Naive thymus-derived CD4-positive, alpha-beta T cell (primary cell): ENCODE measurements at regions not wholly inside any gene's neighbourhood (a gene's known extent, or its start where the extent isn't known, plus 50 kb on each side); places are given as distances from the start of the nearest gene placed in this dataset.

Experiments
- ATAC-seq: fragments of 150-1000 bp; cut with Tn5 transposase; 2 replicates; pipeline ENCODE4 v1.10.0; 2021; ENCODE audit warnings: mild to moderate bottlenecking, moderate library complexity
- CTCF ChIA-PET: fragments of 350-600 bp; sonication (Branson Sonifier 250); formaldehyde crosslinking; loops from one replicate; lab custom pipeline; 2021; ENCODE audit warnings: antibody characterized with exemption; lab: Charles Lee
- POLR2A ChIA-PET: fragments of 350-600 bp; sonication (Branson Sonifier 250); formaldehyde crosslinking; loops from one replicate; lab custom pipeline; 2021; ENCODE audit warnings: antibody characterized with exemption, inconsistent platforms; lab: Charles Lee
- DNase-seq, 9 donors: peaks; one replicate each; pipeline versions ENCODE4 v3.0.0 to v3.0.0-alpha.2; 2020 to 2022; ENCODE audit warnings: mixed read lengths in 1 of 9
- H3K27ac ChIP-seq: one replicate; pipeline ENCODE4 v1.7.0; 2013; ENCODE audit warnings: mild to moderate bottlenecking, low read depth, low read length, moderate library complexity
- H3K27me3 ChIP-seq, 2 donors: one replicate each; pipeline ENCODE4 v1.7.0; 2013; ENCODE audit warnings: low read length in 2 of 2, mild to moderate bottlenecking in 2 of 2, moderate library complexity in 2 of 2; ENCODE audit not compliant: control insufficient read depth in 2 of 2, insufficient read depth in 2 of 2
- H3K36me3 ChIP-seq, 3 experiments: 1 replicate in 2 of 3; 2 replicates in 1 of 3; pipeline ENCODE4 v1.7.0; 2013; ENCODE audit warnings: low read length in 3 of 3, mild to moderate bottlenecking in 3 of 3, moderate library complexity in 1 of 3; ENCODE audit not compliant: insufficient read depth in 3 of 3, control insufficient read depth in 2 of 3
- H3K4me1 ChIP-seq, 2 donors: one replicate each; pipeline ENCODE4 v1.7.0; 2013; ENCODE audit warnings: low read length in 2 of 2, mild to moderate bottlenecking in 2 of 2, moderate library complexity in 1 of 2; ENCODE audit not compliant: control insufficient read depth in 2 of 2, insufficient read depth in 2 of 2
- H3K4me3 ChIP-seq: 2 replicates; pipeline ENCODE4 v1.7.0; 2013; ENCODE audit warnings: mild to moderate bottlenecking, low read length
- H3K9me3 ChIP-seq, 3 experiments: 1 replicate in 2 of 3; 2 replicates in 1 of 3; pipeline ENCODE4 v1.7.0; 2013; ENCODE audit warnings: low read length in 3 of 3; ENCODE audit not compliant: control insufficient read depth in 2 of 3
- H3K27ac Mint-ChIP-seq, 9 donors: one replicate each; pipeline ENCODE4 v1.8.0; 2020 to 2022; ENCODE audit warnings: mixed read lengths in 9 of 9, mild to moderate bottlenecking in 8 of 9, moderate library complexity in 5 of 9, inconsistent platforms in 2 of 9
- H3K27me3 Mint-ChIP-seq, 5 donors: one replicate each; pipeline ENCODE4 v1.8.0; 2021 to 2022; ENCODE audit warnings: mixed read lengths in 5 of 5, mild to moderate bottlenecking in 1 of 5
- H3K36me3 Mint-ChIP-seq, 5 donors: one replicate each; pipeline ENCODE4 v1.8.0; 2020 to 2022; ENCODE audit warnings: mixed read lengths in 5 of 5, mild to moderate bottlenecking in 3 of 5, inconsistent platforms in 1 of 5
- H3K4me1 Mint-ChIP-seq, 7 donors: one replicate each; pipeline ENCODE4 v1.8.0; 2020 to 2022; ENCODE audit warnings: mixed read lengths in 7 of 7, mild to moderate bottlenecking in 3 of 7, inconsistent platforms in 1 of 7
- H3K4me3 Mint-ChIP-seq, 10 donors: one replicate each; pipeline ENCODE4 v1.8.0; 2020 to 2022; ENCODE audit warnings: mild to moderate bottlenecking in 10 of 10, mixed read lengths in 10 of 10, moderate library complexity in 6 of 10, inconsistent platforms in 2 of 10
- H3K9me3 Mint-ChIP-seq, 11 donors: one replicate each; pipeline ENCODE4 v1.8.0; 2020 to 2022; ENCODE audit warnings: mixed read lengths in 11 of 11, mild to moderate bottlenecking in 4 of 11, inconsistent platforms in 1 of 11, moderate library complexity in 1 of 11
- intact Hi-C, 2 donors: fragments of 100-400 bp; cut with micrococcal nuclease; formaldehyde crosslinking; loops; one replicate each; pipeline ENCODE4 v1.15.1; 2023

GRCh38 chr4:149870008-149870407 lies 54.4 kb upstream of the IQCM start:
- Mint-ChIP-seq H3K27ac (no peak overlapping the region), H3K4me1 (peaks cover 0 to 2% (median 0%) of the 10 kb centered on the region in 7 donors), H3K36me3 (no peaks in the 10 kb centered on the region), H3K9me3 (peaks cover 0 to 13% (median 2%) of the 10 kb centered on the region in 11 donors), H3K27me3 (peaks cover 0 to 4% (median 0%) of the 10 kb centered on the region in 5 donors), H3K4me3 (no peak overlapping the region)
- intact Hi-C loops: no loop called here
- POLR2A ChIA-PET: no interaction called here
- Histone ChIP-seq H3K9me3 (no peaks in the 10 kb centered on the region), H3K4me1 (no peaks in the 10 kb centered on the region), H3K27ac (no peak overlapping the region), H3K36me3 (no peaks in the 10 kb centered on the region), H3K4me3 (no peak overlapping the region), H3K27me3 (no peaks in the 10 kb centered on the region)
- DNase-seq (no peak), ATAC-seq (no peak)
- CTCF ChIA-PET: interaction anchor here (0.6 kb wide), 1 partner anchor 28 kb away, joined by 3 read pairs; no protein-coding TSS in a partner anchor

- no peaks in the 10 kb centered on the region for H3K36me3 Mint-ChIP-seq
Measured at GRCh38 chr4:149881744-149882143, 66.1 kb upstream of the IQCM start.

GRCh38 chr4:149882251-149882650 lies 66.6 kb upstream of the IQCM start:
- H3K36me3 Mint-ChIP-seq: no peaks in the 10 kb centered on the region
- no peak for ATAC-seq
- Histone ChIP-seq H3K27me3 (no peaks in the 10 kb centered on the region), H3K27ac (no peak overlapping the region), H3K4me3 (no peak overlapping the region), H3K36me3 (no peaks in the 10 kb centered on the region), H3K4me1 (no peaks in the 10 kb centered on the region), H3K9me3 (no peaks in the 10 kb centered on the region)
- DNase-seq: no peak
- H3K4me3 Mint-ChIP-seq: no peak overlapping the region
- intact Hi-C loops: no loop called here
- H3K9me3 Mint-ChIP-seq: peaks cover 0 to 12% (median 2%) of the 10 kb centered on the region in 11 donors
- H3K27ac Mint-ChIP-seq: no peak overlapping the region
- peaks cover 0 to 21% (median 4%) of the 10 kb centered on the region in 5 donors for H3K27me3 Mint-ChIP-seq
- CTCF ChIA-PET: no interaction called here
- no peaks in the 10 kb centered on the region for H3K4me1 Mint-ChIP-seq
- POLR2A ChIA-PET: no interaction called here

More at GRCh38 chr4:149881744-149882143, 66.1 kb upstream of the IQCM start:
- Mint-ChIP-seq H3K4me3 (no peak overlapping the region), H3K27me3 (peaks cover 0 to 21% (median 4%) of the 10 kb centered on the region in 5 donors), H3K4me1 (no peaks in the 10 kb centered on the region), H3K27ac (no peak overlapping the region), H3K9me3 (peaks cover 0 to 12% (median 2%) of the 10 kb centered on the region in 11 donors)
- no peaks in the 10 kb centered on the region for H3K27me3 ChIP-seq
- H3K9me3 ChIP-seq: no peaks in the 10 kb centered on the region
- no peak overlapping the region for H3K27ac ChIP-seq
- no peak overlapping the region for H3K4me3 ChIP-seq
- H3K36me3 ChIP-seq: no peaks in the 10 kb centered on the region
- ChIA-PET POLR2A (no interaction called here), CTCF (no interaction called here)
- DNase-seq (no peak), ATAC-seq (no peak)
- intact Hi-C loops: no loop called here
- H3K4me1 ChIP-seq: no peaks in the 10 kb centered on the region

DNA sequence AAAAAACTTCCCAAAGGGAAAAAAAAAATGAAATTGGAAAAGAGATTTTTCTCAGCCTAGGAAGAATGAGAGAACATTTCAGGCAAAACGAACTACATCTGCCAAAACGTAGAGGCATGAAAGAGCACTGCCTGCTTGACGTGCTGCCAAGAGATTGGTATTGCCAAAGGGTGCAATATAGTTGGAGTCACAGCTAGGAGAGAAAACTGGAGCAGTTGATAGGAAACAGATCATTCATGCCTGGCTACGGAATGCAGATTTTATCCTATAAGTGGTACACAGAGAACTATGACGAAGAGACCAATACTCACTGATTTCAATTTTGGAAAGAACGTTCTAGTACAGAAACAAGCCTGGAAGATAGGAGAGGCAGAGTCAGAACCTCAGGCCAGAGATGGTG lies 68.4 kb upstream of the IQCM start:
- CTCF ChIA-PET: no interaction called here
- no peak for DNase-seq
- POLR2A ChIA-PET: no interaction called here
- H3K4me1 ChIP-seq: no peaks in the 10 kb centered on the region
- H3K27me3 ChIP-seq: no peaks in the 10 kb centered on the region
- intact Hi-C loops: no loop called here
- no peaks in the 10 kb centered on the region for H3K9me3 ChIP-seq
- Mint-ChIP-seq H3K27ac (no peak overlapping the region), H3K9me3 (peaks cover 0 to 12% (median 2%) of the 10 kb centered on the region in 11 donors), H3K27me3 (peaks cover 0 to 15% (median 4%) of the 10 kb centered on the region in 5 donors), H3K4me3 (no peak overlapping the region), H3K36me3 (no peaks in the 10 kb centered on the region), H3K4me1 (no peaks in the 10 kb centered on the region)
- no peaks in the 10 kb centered on the region for H3K36me3 ChIP-seq
- no peak for ATAC-seq
- H3K27ac ChIP-seq: no peak overlapping the region
- no peak overlapping the region for H3K4me3 ChIP-seq

GRCh38 chr4:149884529-149885181 lies 69.0 kb upstream of the IQCM start:
- peaks cover 0 to 11% (median 2%) of the 10 kb centered on the region in 11 donors for H3K9me3 Mint-ChIP-seq
- CTCF ChIA-PET: interaction anchor here (0.6 kb wide), 1 partner anchor 982 kb away, joined by 4 read pairs; no protein-coding TSS in a partner anchor
- no peaks in the 10 kb centered on the region for H3K27me3 ChIP-seq
- no peak overlapping the region for H3K27ac ChIP-seq
- no peaks in the 10 kb centered on the region for H3K4me1 Mint-ChIP-seq
- H3K4me1 ChIP-seq: no peaks in the 10 kb centered on the region
- DNase-seq (no peak), ATAC-seq (no peak)
- no peak overlapping the region for H3K4me3 ChIP-seq
- no peaks in the 10 kb centered on the region for H3K36me3 Mint-ChIP-seq
- H3K36me3 ChIP-seq: no peaks in the 10 kb centered on the region
- POLR2A ChIA-PET: no interaction called here
- H3K27me3 Mint-ChIP-seq: peaks cover 0 to 9% (median 4%) of the 10 kb centered on the region in 5 donors
- H3K9me3 ChIP-seq: no peaks in the 10 kb centered on the region
- H3K27ac Mint-ChIP-seq: no peak overlapping the region
- intact Hi-C loops: no loop called here
- no peak overlapping the region for H3K4me3 Mint-ChIP-seq

GRCh38 chr4:149885896-149886295 lies 70.3 kb upstream of the IQCM start:
- no peak for DNase-seq

More at GRCh38 chr4:149885896-149886295, 70.3 kb upstream of the IQCM start:
- intact Hi-C loops: no loop called here
- CTCF ChIA-PET: no interaction called here
- H3K4me3 Mint-ChIP-seq: no peak overlapping the region
- no peaks in the 10 kb centered on the region for H3K36me3 ChIP-seq
- no peaks in the 10 kb centered on the region for H3K36me3 Mint-ChIP-seq
- H3K9me3 Mint-ChIP-seq: peaks cover 0 to 9% (median 0%) of the 10 kb centered on the region in 11 donors
- no peak overlapping the region for H3K27ac ChIP-seq
- no peaks in the 10 kb centered on the region for H3K27me3 Mint-ChIP-seq
- no peaks in the 10 kb centered on the region for H3K27me3 ChIP-seq
- H3K9me3 ChIP-seq: no peaks in the 10 kb centered on the region
- no peak overlapping the region for H3K27ac Mint-ChIP-seq
- ATAC-seq: no peak
- POLR2A ChIA-PET: no interaction called here
- H3K4me1 Mint-ChIP-seq: no peaks in the 10 kb centered on the region
- no peak overlapping the region for H3K4me3 ChIP-seq
- no peaks in the 10 kb centered on the region for H3K4me1 ChIP-seq
